Fibroblast of lung (primary cell): ENCODE measurements at regions not wholly inside any gene's neighbourhood (a gene's known extent, or its start where the extent isn't known, plus 50 kb on each side); places are given as distances from the start of the nearest gene placed in this dataset.
A peak's percentile ranks its signal among the peaks of the same experiment; 100 is the strongest.

Experiments used
- DNase-seq, 2 donors: peaks; one replicate each; pipeline versions ENCODE4 v3.0.0 to v3.0.0-alpha.2; 2010; ENCODE audit warnings: low read depth in 2 of 2
- H2AFZ ChIP-seq: 2 replicates; pipeline ENCODE4 v1.5.1; 2012; ENCODE audit warnings: low read length, control low read depth, inconsistent platforms
- H3K27ac ChIP-seq: 2 replicates; pipeline ENCODE4 v1.5.1; 2011; ENCODE audit warnings: low read length, control low read depth; ENCODE audit not compliant: insufficient read depth
- H3K27me3 ChIP-seq: 2 replicates; pipeline ENCODE4 v1.5.1; 2011; ENCODE audit warnings: mild to moderate bottlenecking, low read length; ENCODE audit not compliant: control insufficient read depth, insufficient read depth
- H3K36me3 ChIP-seq: 2 replicates; pipeline ENCODE4 v1.5.1; 2011; ENCODE audit warnings: low read length; ENCODE audit not compliant: control insufficient read depth, insufficient read depth
- H3K4me1 ChIP-seq: 2 replicates; pipeline ENCODE4 v1.5.1; 2011; ENCODE audit warnings: low read length; ENCODE audit not compliant: control insufficient read depth, insufficient read depth; ENCODE audit errors: extremely low read depth
- H3K4me2 ChIP-seq: 2 replicates; pipeline ENCODE4 v1.5.1; 2011; ENCODE audit warnings: low read length, control low read depth; ENCODE audit not compliant: insufficient read depth; ENCODE audit errors: extremely low read depth
- H3K4me3 ChIP-seq, 4 experiments: fragments of 200-600 bp in 1 of 4; sonication (generic) in 1 of 4; replicated peaks in 1 of 4; 2 replicates each; pipeline ENCODE4 v1.5.1; 2011 to 2016; ENCODE audit warnings: low read length in 4 of 4, low read depth in 3 of 4, mild to moderate bottlenecking in 3 of 4, control low read depth in 2 of 4, inconsistent platforms in 1 of 4, mixed read lengths in 1 of 4; ENCODE audit not compliant: insufficient read depth in 1 of 4; ENCODE audit errors: control extremely low read depth in 1 of 4
- H3K79me2 ChIP-seq: 2 replicates; pipeline ENCODE4 v1.5.1; 2012; ENCODE audit warnings: mild to moderate bottlenecking, low read length, inconsistent platforms; ENCODE audit not compliant: control insufficient read depth, insufficient read depth
- H3K9ac ChIP-seq: 2 replicates; pipeline ENCODE4 v1.5.1; 2011; ENCODE audit warnings: mild to moderate bottlenecking, low read length, control low read depth; ENCODE audit not compliant: insufficient read depth
- H3K9me3 ChIP-seq: 2 replicates; pipeline ENCODE4 v1.5.1; 2012; ENCODE audit warnings: low read depth, low read length; ENCODE audit not compliant: control insufficient read depth, insufficient read depth
- H4K20me1 ChIP-seq: 2 replicates; pipeline ENCODE4 v1.5.1; 2011; ENCODE audit warnings: low read length; ENCODE audit not compliant: control insufficient read depth, insufficient read depth; ENCODE audit errors: extremely low read depth
- CTCF ChIP-seq, 2 donors: IDR thresholded peaks in 1 of 2; conservative IDR thresholded peaks in 1 of 2; 1 replicate in 1 of 2; 2 replicates in 1 of 2; pipeline ENCODE4 v1.5.1; 2011 to 2012; ENCODE audit warnings: low read length in 2 of 2, control low read depth in 1 of 2, inconsistent platforms in 1 of 2, low read depth in 1 of 2, mild to moderate bottlenecking in 1 of 2
- EZH2 ChIP-seq: IDR thresholded peaks from 2 replicates; pipeline ENCODE4 v1.5.1; 2012; ENCODE audit warnings: low read length, control low read depth, mild to moderate bottlenecking; ENCODE audit errors: missing control alignments

GRCh38 chr9:87122947-87123685, 175.8 kb upstream of the GAS1 start:
- Histone ChIP-seq H3K4me2 (no peak overlapping the region), H3K9me3 (no peaks in the 10 kb centered on the region), H3K27me3 (no peaks in the 10 kb centered on the region), H2AFZ (no peak overlapping the region), H3K79me2 (no peaks in the 10 kb centered on the region), H3K4me3 (no peak overlapping the region), H4K20me1 (no peaks in the 10 kb centered on the region), H3K9ac (no peak overlapping the region), H3K27ac (no peak overlapping the region), H3K36me3 (no peaks in the 10 kb centered on the region), H3K4me1 (peaks cover 4% of the 10 kb centered on the region)
- TF ChIP-seq CTCF (conservative IDR thresholded peaks at IDR 0.05 in 1 of 2, IDR thresholded peaks at IDR 0.05 in 1 of 2; ENCODE audit: low read depth in 1 of 2, low read length in 2 of 2) (no peak), EZH2 (no peak)
- DNase-seq, result peak; percentile 55 to 76

GRCh38 chr9:87123830-87124229, 176.5 kb upstream of the GAS1 start:
- no peak overlapping the region for H3K4me3 ChIP-seq
- no peak overlapping the region for H3K4me2 ChIP-seq

GRCh38 chr9:87125819-87126218, 178.5 kb upstream of the GAS1 start:
- H3K4me1 ChIP-seq, result peaks cover 2% of the 10 kb centered on the region
- H3K36me3 ChIP-seq, result no peaks in the 10 kb centered on the region
- no peak overlapping the region for H3K27ac ChIP-seq
- no peaks in the 10 kb centered on the region for H3K9me3 ChIP-seq
- no peaks in the 10 kb centered on the region for H3K27me3 ChIP-seq
- no peaks in the 10 kb centered on the region for H3K79me2 ChIP-seq
- H3K9ac ChIP-seq, result no peak overlapping the region
- no peak overlapping the region for H3K4me3 ChIP-seq
- DNase-seq, result no peak
- H4K20me1 ChIP-seq, result no peaks in the 10 kb centered on the region
- H2AFZ ChIP-seq, result no peak overlapping the region
- H3K4me2 ChIP-seq, result no peak overlapping the region
- TF ChIP-seq CTCF (conservative IDR thresholded peaks at IDR 0.05 in 1 of 2, IDR thresholded peaks at IDR 0.05 in 1 of 2; ENCODE audit: low read depth in 1 of 2, low read length in 2 of 2) (no peak), EZH2 (no peak)

More at GRCh38 chr9:87123830-87124229, 176.5 kb upstream of the GAS1 start:
- H2AFZ ChIP-seq, result no peak overlapping the region
- no peaks in the 10 kb centered on the region for H3K27me3 ChIP-seq
- no peaks in the 10 kb centered on the region for H3K36me3 ChIP-seq
- no peak overlapping the region for H3K27ac ChIP-seq
- H3K9me3 ChIP-seq, result no peaks in the 10 kb centered on the region
- no peaks in the 10 kb centered on the region for H3K79me2 ChIP-seq
- no peaks in the 10 kb centered on the region for H4K20me1 ChIP-seq
- peaks cover 4% of the 10 kb centered on the region for H3K4me1 ChIP-seq
- DNase-seq, result no peak
- TF ChIP-seq CTCF (conservative IDR thresholded peaks at IDR 0.05 in 1 of 2, IDR thresholded peaks at IDR 0.05 in 1 of 2; ENCODE audit: low read depth in 1 of 2, low read length in 2 of 2) (no peak), EZH2 (no peak)
- H3K9ac ChIP-seq, result no peak overlapping the region
